NCI-H524 (cell line): ENCODE measurements at regions not wholly inside any gene's neighbourhood (a gene's known extent, or its start where the extent isn't known, plus 50 kb on each side); places are given as distances from the start of the nearest gene placed in this dataset.

Experiments used
- DNase-seq, 2 experiments: peaks; one replicate each; lab custom pipeline; 2025; lab: John Stamatoyannopoulos, UW

- no peak for DNase-seq
Observed at GRCh38 chr7:106484562-106484961, 176.4 kb downstream of the CCDC71L start.

GRCh38 chr7:106482091-106482490, 178.9 kb downstream of the CCDC71L start:
- DNase-seq, result no peak

- DNase-seq, result no peak
Observed at GRCh38 chr7:106480616-106481031, 180.3 kb downstream of the CCDC71L start.

GRCh38 chr7:106480161-106480579, 180.8 kb downstream of the CCDC71L start:
- no peak for DNase-seq

- DNase-seq, result no peak
Observed at GRCh38 chr7:106476751-106477150, 184.2 kb downstream of the CCDC71L start.

- DNase-seq, result no peak
Observed at GRCh38 chr7:106472741-106473140, 188.0 kb upstream of the NAMPT start.

GRCh38 chr7:106471686-106472440, 187.1 kb upstream of the NAMPT start:
- no peak for DNase-seq

- DNase-seq, result no peak
Observed at GRCh38 chr7:106471021-106471420, 186.2 kb upstream of the NAMPT start.

- DNase-seq, result no peak
Observed at GRCh38 chr7:106466867-106467266, 182.1 kb upstream of the NAMPT start.

- DNase-seq, result no peak
Observed at GRCh38 chr7:106465704-106466468, 181.1 kb upstream of the NAMPT start.

GRCh38 chr7:106464651-106465050, 179.9 kb upstream of the NAMPT start:
- DNase-seq, result no peak

- no peak for DNase-seq
Observed at GRCh38 chr7:106463851-106464611, 179.2 kb upstream of the NAMPT start.

GRCh38 chr7:106462914-106463482, 178.2 kb upstream of the NAMPT start:
- DNase-seq, result no peak

GRCh38 chr7:106462365-106462859, 177.6 kb upstream of the NAMPT start:
- peak in 1 of 2 experiments; percentile 32 for DNase-seq

- DNase-seq, result no peak
Observed at GRCh38 chr7:106460792-106461254, 176.0 kb upstream of the NAMPT start.

GRCh38 chr7:106459397-106460072, 174.8 kb upstream of the NAMPT start:
- DNase-seq, result no peak

- no peak for DNase-seq
Observed at GRCh38 chr7:106457678-106458077, 172.9 kb upstream of the NAMPT start.

- DNase-seq, result no peak
Observed at GRCh38 chr7:106456329-106456728, 171.5 kb upstream of the NAMPT start.

- no peak for DNase-seq
Observed at GRCh38 chr7:106452031-106452851, 167.5 kb upstream of the NAMPT start.

- no peak for DNase-seq
Observed at GRCh38 chr7:106451171-106451570, 166.4 kb upstream of the NAMPT start.
